Activated CD4-positive, alpha-beta T cell treated with anti-CD3 and anti-CD28 coated beads, Interleukin-10, Interleukin-2, amounts not matched to agents 100 ng/mL and 50 ng/mL, durations not matched to agents 16 hours and 8 hours (primary cell): ENCODE measurements at regions not wholly inside any gene's neighbourhood (a gene's known extent, or its start where the extent isn't known, plus 50 kb on each side); places are given as distances from the start of the nearest gene placed in this dataset.

Source experiments
- DNase-seq: peaks from one replicate; pipeline ENCODE4 v3.0.0-alpha.2; 2020

- no peak for DNase-seq
Measured at GRCh38 chr4:138298866-138299265, 56.7 kb upstream of the SLC7A11 start.

GRCh38 chr4:138298431-138298830, 56.3 kb upstream of the SLC7A11 start:
- DNase-seq, result no peak

DNA sequence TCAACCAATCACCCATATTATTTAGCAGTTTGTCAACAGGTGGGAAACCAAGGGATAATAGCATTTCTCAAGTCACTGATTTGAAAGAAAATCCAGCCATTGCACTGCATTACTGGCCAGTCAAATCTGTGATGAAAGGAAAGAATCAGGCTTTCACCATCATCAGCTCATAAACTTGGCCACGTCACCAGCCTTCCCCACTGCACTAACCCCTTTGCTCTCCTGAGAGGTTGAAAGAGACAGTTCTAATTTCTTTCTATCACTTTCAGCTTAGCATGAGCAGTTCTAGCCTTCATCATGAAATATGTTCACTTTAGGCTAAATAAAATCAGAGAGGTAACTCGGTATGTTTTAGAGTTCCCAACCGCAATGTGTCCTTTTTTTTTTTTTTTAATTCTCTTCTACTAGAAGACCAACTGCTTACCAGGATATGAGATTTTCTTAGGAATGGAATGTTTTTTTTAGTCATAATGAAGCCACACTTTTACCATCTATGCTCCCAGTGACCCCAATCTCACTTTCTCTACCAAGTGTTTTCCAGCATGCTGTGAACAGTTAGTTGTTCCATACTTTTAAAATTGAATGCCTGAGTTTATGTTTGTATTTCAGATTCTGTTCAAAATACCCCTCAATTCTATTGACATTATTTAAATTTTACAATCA, 55.7 kb upstream of the SLC7A11 start:
- DNase-seq, result no peak

- DNase-seq, result no peak
Measured at GRCh38 chr4:138292321-138292720, 50.2 kb upstream of the SLC7A11 start.
